Neural crest cell (in vitro differentiated cells): ENCODE measurements at regions not wholly inside any gene's neighbourhood (a gene's known extent, or its start where the extent isn't known, plus 50 kb on each side); places are given as distances from the start of the nearest gene placed in this dataset.
"Not testable (repeated sequence)": the region's sequence is repeated elsewhere in the genome, so short reads cannot be mapped to it uniquely, and the experiment has no call there.

Experiments
- DNase-seq: peaks from one replicate; pipeline ENCODE4 v3.0.0; 2021; ENCODE audit warnings: low read depth, mixed read lengths, low spot score
- H3K27ac Mint-ChIP-seq: one replicate; pipeline ENCODE4 v1.8.0; 2021; ENCODE audit warnings: mild to moderate bottlenecking, mixed read lengths; ENCODE audit not compliant: unreplicated experiment
- H3K27me3 Mint-ChIP-seq: 2 replicates; pipeline ENCODE4 v1.8.0; 2021; ENCODE audit warnings: low read depth, mild to moderate bottlenecking, mixed read lengths
- H3K36me3 Mint-ChIP-seq: 2 replicates; pipeline ENCODE4 v1.8.0; 2021; ENCODE audit warnings: low read depth, mild to moderate bottlenecking, mixed read lengths
- H3K4me1 Mint-ChIP-seq: 2 replicates; pipeline ENCODE4 v1.8.0; 2021; ENCODE audit warnings: mixed read lengths
- H3K4me3 Mint-ChIP-seq: one replicate; pipeline ENCODE4 v1.8.0; 2021; ENCODE audit warnings: mild to moderate bottlenecking, mixed read lengths
- H3K9me3 Mint-ChIP-seq: 2 replicates; pipeline ENCODE4 v1.8.0; 2021; ENCODE audit warnings: mixed read lengths
- TF ChIP-seq, protein P1 (sequence below): fragments of 200-600 bp; sonication (generic); conservative IDR thresholded peaks from 2 replicates; pipeline ENCODE4 v1.5.0; 2021; ENCODE audit warnings: antibody characterized with exemption, mild to moderate bottlenecking

DNA sequence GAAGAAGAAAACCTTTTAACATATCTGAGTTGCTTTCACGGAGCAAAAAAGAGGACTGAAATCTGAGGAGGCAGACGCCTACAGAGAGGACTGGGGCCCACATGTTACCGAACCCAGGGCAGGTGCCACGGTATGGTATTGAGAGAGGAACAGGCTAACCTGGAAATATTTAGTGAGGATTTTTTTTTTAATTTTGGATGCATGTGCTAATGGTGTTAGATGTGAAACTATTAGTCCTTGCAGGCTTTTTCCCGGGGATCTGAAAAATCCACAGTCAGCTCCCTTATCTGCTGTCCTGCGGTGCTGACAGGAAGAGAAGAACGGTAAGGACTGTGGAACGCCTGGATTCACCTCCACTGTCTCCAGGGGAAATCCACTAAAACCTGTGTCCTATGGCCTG, 819.7 kb downstream of the TMEM121 start:
- peaks cover 48% of the 10 kb centered on the region for H3K9me3 Mint-ChIP-seq
- no peaks in the 10 kb centered on the region for H3K4me1 Mint-ChIP-seq
- no peaks in the 10 kb centered on the region for H3K27me3 Mint-ChIP-seq
- no peak overlapping the region for H3K4me3 Mint-ChIP-seq
- no peak for DNase-seq
- H3K27ac Mint-ChIP-seq: no peak overlapping the region
- H3K36me3 Mint-ChIP-seq: peaks cover 43% of the 10 kb centered on the region
- TF ChIP-seq, protein P1, sequence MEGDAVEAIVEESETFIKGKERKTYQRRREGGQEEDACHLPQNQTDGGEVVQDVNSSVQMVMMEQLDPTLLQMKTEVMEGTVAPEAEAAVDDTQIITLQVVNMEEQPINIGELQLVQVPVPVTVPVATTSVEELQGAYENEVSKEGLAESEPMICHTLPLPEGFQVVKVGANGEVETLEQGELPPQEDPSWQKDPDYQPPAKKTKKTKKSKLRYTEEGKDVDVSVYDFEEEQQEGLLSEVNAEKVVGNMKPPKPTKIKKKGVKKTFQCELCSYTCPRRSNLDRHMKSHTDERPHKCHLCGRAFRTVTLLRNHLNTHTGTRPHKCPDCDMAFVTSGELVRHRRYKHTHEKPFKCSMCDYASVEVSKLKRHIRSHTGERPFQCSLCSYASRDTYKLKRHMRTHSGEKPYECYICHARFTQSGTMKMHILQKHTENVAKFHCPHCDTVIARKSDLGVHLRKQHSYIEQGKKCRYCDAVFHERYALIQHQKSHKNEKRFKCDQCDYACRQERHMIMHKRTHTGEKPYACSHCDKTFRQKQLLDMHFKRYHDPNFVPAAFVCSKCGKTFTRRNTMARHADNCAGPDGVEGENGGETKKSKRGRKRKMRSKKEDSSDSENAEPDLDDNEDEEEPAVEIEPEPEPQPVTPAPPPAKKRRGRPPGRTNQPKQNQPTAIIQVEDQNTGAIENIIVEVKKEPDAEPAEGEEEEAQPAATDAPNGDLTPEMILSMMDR: no peak

DNA sequence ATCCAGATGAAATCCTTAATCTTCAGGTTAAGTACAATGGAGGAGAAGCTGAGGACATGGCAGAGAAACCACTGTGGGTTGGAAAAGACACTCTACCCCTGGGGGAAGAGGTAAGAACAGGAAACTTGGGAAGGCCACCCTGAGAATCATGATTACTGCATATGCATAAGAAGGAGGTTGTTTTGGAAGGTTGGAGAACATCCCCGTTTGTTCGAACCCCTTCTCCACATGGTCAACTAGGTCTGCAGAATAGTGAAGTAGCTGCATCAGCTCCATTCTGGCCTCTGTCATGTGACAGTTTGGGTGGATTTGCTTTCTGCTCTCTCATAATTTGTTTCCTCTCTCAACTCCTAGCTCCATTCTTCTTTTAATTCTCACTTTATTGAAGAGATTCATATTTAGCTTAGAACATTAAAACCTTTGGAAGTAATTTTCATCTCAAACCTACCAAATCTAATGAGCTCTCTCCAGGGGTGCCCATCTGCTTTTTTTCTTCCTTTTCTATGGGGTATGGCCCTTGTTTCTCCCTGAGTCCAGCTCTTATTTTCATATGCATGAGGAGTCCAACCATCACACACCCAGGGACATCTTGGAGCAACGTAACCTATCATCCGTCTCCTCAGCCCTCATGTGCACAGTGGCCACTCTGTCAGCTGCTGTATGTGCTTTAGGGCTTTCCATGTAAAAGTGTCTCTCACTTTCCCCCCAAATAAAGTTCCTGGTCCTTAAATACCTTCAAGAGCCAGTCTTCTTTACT, 820.3 kb downstream of the TMEM121 start:
- Mint-ChIP-seq H3K4me1 (no peaks in the 10 kb centered on the region), H3K27ac (no peak overlapping the region), H3K27me3 (no peaks in the 10 kb centered on the region), H3K4me3 (no peak overlapping the region), H3K36me3 (peaks cover 41% of the 10 kb centered on the region), H3K9me3 (peaks cover 48% of the 10 kb centered on the region)
- TF ChIP-seq, protein P1: no peak
- no peak for DNase-seq

DNA sequence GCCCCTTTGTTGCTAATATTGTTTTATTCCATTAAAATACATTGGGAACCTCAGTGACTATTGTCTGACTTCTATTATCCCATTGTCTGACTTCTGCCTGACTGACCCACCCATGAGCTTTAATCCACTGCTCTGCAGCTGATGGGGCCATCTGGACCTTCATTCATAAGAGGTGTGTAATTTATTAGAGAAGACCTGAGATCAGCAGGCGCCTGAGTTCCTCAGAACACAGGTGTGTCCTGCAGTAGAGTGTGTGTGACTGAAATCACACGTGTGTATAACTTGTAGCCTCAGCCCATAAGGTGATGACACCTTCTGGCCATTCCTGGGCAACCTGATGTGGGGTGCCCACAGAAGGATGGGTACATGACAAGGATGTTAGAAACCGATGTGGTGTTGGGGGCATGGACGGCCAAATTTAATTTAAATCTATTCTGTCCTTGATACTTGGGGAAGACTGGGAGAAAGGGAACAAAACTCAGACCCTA, 821.0 kb downstream of the TMEM121 start:
- no peaks in the 10 kb centered on the region for H3K4me1 Mint-ChIP-seq
- no peak overlapping the region for H3K27ac Mint-ChIP-seq
- DNase-seq: no peak
- H3K36me3 Mint-ChIP-seq: peaks cover 44% of the 10 kb centered on the region
- no peak overlapping the region for H3K4me3 Mint-ChIP-seq
- H3K9me3 Mint-ChIP-seq: peaks cover 54% of the 10 kb centered on the region
- no peaks in the 10 kb centered on the region for H3K27me3 Mint-ChIP-seq
- TF ChIP-seq, protein P1: no peak

DNA sequence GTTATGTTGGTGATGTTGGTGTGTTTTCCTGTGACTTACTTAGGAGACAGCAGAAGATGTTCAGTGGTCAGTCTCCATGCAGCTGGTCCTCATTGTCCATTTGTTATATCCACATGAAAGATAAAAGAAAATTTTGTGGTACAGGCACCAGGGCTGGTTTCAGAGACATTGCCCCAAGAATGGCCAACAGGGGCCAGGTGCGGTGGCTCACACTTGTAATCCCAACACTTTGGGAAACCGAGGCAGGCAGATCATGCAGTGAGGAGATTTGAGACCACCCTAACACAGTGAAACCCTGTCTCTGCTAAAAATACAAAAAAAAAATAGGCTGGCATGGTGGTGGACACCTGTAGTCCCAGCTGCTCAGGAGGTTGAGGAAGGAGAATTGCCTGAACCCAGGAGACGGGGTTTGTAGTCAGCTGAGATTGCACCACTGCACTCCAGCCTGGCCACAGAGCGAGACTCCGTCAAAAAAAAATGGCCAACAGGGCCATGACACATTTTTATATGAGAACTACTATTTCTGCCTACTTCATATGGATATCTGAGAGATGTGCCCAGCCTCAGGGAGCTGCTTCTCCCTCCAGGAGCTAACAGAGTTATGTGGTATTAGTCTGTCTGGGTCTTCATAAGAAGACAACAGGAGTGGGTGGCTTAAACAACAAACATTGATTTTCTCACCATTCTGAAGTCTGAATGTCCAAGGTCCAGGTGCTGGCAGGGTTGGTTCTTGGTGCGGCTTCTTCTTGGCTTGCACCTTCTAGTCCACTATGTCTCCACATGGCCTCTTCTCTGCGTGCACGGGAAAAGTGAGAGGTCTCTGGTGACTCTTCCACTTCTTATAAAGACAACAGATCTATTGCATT, 821.7 kb downstream of the TMEM121 start:
- Mint-ChIP-seq H3K27me3 (no peaks in the 10 kb centered on the region), H3K4me3 (no peak overlapping the region), H3K36me3 (peaks cover 48% of the 10 kb centered on the region), H3K4me1 (no peaks in the 10 kb centered on the region), H3K27ac (no peak overlapping the region), H3K9me3 (peaks cover 59% of the 10 kb centered on the region)
- no peak for DNase-seq
- TF ChIP-seq, protein P1: no peak

DNA sequence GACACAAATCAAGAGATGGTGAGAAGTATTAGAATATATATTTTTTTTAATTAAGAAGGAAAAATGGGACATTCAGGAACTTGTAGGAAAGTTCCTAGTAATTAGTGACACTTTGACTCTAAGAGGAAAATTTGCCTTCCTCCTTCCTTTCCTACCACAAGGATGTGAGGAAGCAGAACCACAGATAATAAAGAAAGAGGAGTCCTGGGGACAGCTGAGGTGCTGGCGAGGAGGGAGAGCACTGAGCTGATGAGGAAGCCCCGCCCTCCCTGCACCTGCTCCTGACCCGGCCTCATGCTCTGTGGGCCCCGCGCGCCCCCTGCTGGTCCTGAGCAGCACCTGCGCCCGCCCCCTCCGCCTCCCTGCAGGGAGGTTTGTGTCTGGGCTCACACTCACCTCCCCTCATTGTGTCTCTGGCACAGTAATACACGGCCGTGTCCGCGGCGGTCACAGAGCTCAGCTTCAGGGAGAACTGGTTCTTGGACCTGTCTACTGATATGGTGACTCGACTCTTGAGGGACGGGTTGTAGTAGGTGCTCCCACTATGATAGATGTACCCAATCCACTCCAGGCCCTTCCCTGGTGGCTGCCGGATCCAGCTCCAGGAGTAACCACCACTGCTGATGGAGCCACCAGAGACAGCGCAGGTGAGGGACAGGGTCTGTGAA, 822.6 kb downstream of the TMEM121 start:
- not testable (repeated sequence) for H3K27ac Mint-ChIP-seq, DNase-seq, H3K27me3 Mint-ChIP-seq, H3K4me3 Mint-ChIP-seq, H3K4me1 Mint-ChIP-seq
- H3K36me3 Mint-ChIP-seq: peaks cover 48% of the 10 kb centered on the region
- peaks cover 62% of the 10 kb centered on the region for H3K9me3 Mint-ChIP-seq
- TF ChIP-seq, protein P1: peak; percentile 47

DNA sequence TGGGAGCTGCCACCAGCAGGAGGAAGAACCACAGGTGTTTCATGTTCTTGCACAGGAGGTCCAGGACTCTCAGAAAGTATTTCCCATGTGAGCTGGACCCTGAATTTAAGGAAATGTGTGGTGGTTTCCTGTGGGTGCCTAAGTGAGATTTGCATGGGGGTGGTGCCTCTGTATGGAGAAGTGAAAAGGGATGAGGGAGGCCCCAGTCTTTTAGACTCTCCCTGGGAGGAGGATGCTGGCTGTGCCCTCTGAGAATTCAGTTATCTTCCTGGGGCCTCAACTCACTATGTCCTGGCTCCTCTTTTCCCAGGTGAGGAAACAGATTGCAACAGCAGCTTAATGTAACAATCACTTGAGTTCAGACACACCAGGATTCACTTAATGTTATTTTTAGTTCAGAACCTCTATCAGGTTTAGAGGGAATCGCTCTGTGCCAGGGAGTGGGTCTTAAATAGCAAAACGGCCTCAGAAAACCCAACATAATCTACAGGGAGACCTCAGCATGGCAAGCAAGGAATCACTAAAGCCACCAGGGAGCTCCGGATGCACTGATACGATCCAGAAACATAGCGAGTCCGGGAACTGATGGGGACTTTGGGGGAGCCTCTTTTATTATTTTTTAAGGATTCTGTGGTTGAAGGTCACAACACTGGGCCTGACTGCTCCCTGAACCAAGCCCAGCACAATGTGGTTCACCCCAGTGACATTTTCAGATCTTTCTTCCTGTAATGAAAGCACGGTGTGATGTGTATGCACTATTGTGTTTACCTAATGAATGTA, 823.5 kb downstream of the TMEM121 start:
- Mint-ChIP-seq H3K9me3 (peaks cover 66% of the 10 kb centered on the region), H3K36me3 (peaks cover 51% of the 10 kb centered on the region)
- H3K4me3 Mint-ChIP-seq, H3K27me3 Mint-ChIP-seq, H3K4me1 Mint-ChIP-seq, H3K27ac Mint-ChIP-seq, DNase-seq: not testable (repeated sequence)

DNA sequence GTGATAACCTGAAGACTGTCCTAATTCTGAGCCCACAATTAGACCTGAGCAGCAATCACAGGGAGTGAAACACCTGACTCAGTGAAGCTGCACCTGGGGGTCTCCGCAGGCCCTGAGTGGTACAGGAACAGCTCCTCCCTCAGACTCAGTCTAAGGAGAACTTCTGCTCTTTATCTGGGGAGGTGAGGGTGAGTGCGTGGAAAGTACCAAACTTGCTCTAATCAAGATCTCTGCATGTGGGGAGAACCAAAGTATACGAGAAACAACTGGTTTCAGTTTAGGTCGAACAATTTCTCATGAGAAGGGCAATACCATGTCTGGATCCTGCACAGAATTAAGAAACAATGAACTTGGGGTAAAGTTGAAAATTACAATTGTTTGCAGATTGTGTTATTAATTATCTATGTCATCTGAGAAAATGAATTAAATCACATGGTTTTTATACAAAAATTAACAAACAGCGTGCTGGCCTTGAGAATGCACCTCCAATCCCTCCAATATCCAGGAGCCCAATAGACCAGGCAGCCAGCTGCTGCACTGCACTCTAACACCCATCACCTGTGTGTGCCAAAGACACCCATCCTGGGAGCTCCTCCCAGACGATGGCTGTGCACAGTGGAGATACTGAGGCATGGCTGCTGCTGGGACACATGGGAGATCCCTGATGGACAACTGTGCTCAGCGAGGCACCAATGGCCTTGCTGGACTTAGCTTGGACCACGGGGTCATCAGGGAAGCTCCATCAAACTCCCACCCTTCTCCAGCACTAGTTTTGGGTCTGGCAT, 828.8 kb downstream of the TMEM121 start:
- H3K4me3 Mint-ChIP-seq, DNase-seq, H3K27ac Mint-ChIP-seq, H3K4me1 Mint-ChIP-seq, H3K27me3 Mint-ChIP-seq: not testable (repeated sequence)
- peaks cover 43% of the 10 kb centered on the region for H3K9me3 Mint-ChIP-seq
- H3K36me3 Mint-ChIP-seq: peaks cover 38% of the 10 kb centered on the region
